ENCODE measurements at regions not wholly inside any gene's neighbourhood (a gene's known extent, or its start where the extent isn't known, plus 50 kb on each side); places are given as distances from the start of the nearest gene placed in this dataset.
"Not testable (repeated sequence)": the region's sequence is repeated elsewhere in the genome, so short reads cannot be mapped to it uniquely, and the experiment has no call there.

DNA sequence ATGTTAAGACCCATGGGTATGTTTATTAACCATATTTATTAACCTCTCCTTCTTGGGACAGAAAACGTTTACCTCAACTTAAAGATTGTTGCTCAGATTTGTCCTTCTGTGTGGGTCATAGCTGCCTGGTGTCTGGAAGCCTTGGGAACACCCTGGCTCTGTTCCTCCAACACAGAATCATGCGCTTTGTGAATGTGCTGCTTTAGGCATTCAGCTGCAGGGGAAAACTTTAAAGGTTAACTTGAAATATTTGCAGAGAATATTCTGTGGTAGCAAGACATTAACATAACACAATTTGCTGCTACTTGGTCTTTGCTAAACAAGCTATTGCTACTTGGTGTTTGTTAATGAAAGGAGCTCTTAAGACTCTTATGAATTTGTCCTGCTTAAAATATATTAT lies 50.5 kb upstream of the THOC3 start:
- DNase-seq (ENCODE audit: low read depth); H3K27me3 ChIP-seq (ENCODE audit: control insufficient read depth, insufficient read depth, low read length); H3K36me3 ChIP-seq (ENCODE audit: control insufficient read depth, insufficient read depth, low read length); FAIRE-seq; H3K4me3 ChIP-seq (ENCODE audit: low read depth, low read length): not testable (repeated sequence)

DNA sequence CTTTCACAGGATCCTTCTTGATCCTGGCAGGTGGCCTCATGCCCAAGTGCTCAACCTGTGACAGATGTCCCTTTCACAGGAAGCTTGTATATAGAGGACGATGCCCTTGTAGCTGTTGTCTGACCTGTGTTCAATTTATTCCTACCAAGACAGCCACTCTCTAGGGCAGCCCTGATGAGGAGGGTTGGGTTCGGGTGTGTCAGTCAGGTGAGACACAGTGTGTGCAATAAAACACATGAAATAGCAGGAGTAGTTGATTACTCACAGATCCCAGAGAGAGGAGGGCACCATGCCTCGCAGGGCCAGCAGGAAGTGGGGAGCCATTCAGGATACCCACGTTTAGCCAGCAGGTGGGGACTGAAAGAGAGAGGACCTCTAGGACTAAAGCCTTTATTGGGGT lies 52.7 kb upstream of the THOC3 start:
- H3K36me3 ChIP-seq (ENCODE audit: control insufficient read depth, insufficient read depth, low read length); DNase-seq (ENCODE audit: low read depth); FAIRE-seq; H3K27me3 ChIP-seq (ENCODE audit: control insufficient read depth, insufficient read depth, low read length); H3K4me3 ChIP-seq (ENCODE audit: low read depth, low read length): not testable (repeated sequence)

DNA sequence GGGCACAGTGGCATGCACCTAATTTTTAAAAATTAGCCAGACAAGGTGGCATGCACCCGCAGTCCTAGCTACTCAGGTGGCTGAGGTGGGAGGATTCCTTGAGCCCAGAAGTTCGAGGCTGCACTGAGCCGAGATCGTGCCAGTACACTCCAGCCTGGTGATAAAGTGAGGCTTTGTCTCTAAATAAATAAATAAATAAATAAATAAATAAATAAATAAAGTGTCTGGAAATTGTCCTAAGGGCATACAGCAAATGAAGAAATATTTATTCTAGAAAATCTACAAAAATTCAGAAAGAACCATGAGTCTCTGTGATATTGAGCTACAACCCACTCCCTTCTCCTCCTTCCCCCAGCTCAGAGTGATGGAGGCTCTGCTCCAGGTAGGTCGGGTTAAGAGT lies 55.4 kb upstream of the THOC3 start:
- not testable (repeated sequence) for FAIRE-seq; H3K4me3 ChIP-seq (ENCODE audit: low read depth, low read length); H3K36me3 ChIP-seq (ENCODE audit: control insufficient read depth, insufficient read depth, low read length); H3K27me3 ChIP-seq (ENCODE audit: control insufficient read depth, insufficient read depth, low read length); DNase-seq (ENCODE audit: low read depth)

DNA sequence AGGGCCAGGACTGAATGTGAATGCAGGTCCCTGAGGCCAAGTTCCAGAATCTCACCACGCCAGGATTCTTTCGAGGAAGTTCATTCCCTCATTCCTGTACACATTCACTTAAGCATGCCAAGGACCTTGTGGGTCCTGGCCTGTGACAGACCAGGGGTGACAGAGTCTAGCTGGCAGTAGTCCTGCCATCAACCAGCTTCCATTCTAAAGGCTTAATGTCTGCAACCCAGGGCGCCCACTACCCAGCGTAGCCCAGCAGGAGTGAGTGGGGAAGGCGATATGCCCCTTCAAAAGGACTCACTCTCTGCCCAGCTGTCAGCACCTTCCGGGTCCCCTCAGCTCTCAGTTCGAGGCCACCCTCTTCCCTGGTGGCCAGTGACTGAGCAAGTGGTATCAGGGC lies 61.3 kb upstream of the THOC3 start:
- not testable (repeated sequence) for FAIRE-seq; H3K36me3 ChIP-seq (ENCODE audit: control insufficient read depth, insufficient read depth, low read length); H3K27me3 ChIP-seq (ENCODE audit: control insufficient read depth, insufficient read depth, low read length); H3K4me3 ChIP-seq (ENCODE audit: low read depth, low read length); DNase-seq (ENCODE audit: low read depth)

DNA sequence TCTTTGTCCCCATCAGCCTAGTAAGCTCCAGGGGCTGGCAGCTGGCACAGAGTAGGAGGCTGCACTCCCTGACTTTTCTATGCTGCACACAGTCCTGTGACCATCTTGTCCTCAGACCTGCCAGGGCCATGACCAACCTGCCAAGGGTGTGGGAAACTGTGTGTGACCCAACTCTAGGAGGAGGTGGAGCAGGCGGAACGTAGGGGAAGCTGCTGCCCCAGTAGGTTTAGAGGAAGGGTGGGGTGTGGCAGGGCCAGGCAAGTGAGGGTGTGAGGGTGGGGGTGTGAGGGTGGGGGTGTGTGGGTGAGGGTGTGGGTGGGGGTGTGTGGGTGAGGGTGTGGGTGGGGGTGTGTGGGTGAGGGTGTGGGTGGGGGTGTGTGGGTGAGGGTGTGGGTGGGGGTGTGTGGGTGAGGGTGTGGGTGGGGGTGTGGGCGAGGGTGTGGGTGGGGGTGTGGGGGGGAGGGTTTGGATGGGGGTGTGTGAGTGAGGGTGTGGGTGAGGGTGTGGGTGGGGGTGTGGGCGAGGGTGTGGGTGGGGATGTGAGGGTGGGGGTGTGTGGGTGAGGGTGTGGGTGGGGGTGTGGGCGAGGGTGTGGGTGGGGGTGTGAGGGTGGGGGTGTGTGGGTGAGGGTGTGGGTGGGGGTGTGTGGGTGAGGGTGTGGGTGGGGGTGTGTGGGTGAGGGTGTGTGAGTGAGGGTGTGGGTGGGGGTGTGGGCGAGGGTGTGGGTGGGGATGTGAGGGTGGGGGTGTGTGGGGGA lies 62.4 kb upstream of the THOC3 start:
- FAIRE-seq; H3K4me3 ChIP-seq (ENCODE audit: low read depth, low read length): not testable (repeated sequence)

DNA sequence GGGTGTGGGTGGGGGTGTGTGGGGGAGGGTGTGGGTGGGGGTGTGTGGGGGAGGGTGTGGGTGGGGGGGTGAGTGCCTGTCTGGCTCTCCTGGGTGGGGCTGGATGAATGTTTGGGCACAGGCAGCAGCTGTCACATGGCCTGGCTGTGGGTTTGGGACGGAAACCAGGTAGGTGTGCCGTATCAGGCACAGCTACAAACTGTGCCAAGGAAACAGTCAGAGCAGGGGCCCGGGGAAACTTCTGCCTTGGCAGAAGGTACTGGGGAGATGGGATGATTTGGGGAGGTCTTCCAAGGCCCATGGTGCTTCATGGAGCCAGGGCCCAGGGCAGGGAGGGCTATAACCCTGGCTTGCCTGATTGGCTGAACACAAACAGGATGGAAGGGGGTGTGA lies 63.0 kb upstream of the THOC3 start:
- not testable (repeated sequence) for DNase-seq (ENCODE audit: low read depth); H3K36me3 ChIP-seq (ENCODE audit: control insufficient read depth, insufficient read depth, low read length); H3K4me3 ChIP-seq (ENCODE audit: low read depth, low read length); FAIRE-seq; H3K27me3 ChIP-seq (ENCODE audit: control insufficient read depth, insufficient read depth, low read length)

More for the DNA sequence above, 62.4 kb upstream of the THOC3 start:
- DNase-seq (ENCODE audit: low read depth); H3K27me3 ChIP-seq (ENCODE audit: control insufficient read depth, insufficient read depth, low read length); H3K36me3 ChIP-seq (ENCODE audit: control insufficient read depth, insufficient read depth, low read length): not testable (repeated sequence)

DNA sequence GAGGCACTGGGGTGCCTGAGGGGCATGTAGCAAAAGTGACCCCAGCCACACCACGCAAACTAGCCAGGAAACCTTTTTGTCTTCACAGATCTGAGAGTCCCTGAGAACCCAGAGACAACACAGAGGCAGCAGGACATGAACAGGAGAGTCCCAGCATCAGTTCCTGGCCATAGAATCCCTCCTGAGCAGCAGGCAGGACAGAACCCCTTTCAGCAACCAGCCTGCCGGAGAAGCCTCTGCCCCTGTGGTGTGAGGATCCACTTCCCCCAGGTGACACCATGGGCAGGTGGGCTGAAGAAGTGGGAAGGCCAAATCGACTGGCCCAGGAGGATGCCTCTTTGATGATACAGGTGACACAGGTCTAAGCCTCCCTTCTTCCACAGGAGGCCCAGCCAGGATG lies 65.1 kb upstream of the THOC3 start:
- not testable (repeated sequence) for H3K27me3 ChIP-seq (ENCODE audit: control insufficient read depth, insufficient read depth, low read length); DNase-seq (ENCODE audit: low read depth); H3K36me3 ChIP-seq (ENCODE audit: control insufficient read depth, insufficient read depth, low read length); H3K4me3 ChIP-seq (ENCODE audit: low read depth, low read length)
- FAIRE-seq = peak; percentile 82

DNA sequence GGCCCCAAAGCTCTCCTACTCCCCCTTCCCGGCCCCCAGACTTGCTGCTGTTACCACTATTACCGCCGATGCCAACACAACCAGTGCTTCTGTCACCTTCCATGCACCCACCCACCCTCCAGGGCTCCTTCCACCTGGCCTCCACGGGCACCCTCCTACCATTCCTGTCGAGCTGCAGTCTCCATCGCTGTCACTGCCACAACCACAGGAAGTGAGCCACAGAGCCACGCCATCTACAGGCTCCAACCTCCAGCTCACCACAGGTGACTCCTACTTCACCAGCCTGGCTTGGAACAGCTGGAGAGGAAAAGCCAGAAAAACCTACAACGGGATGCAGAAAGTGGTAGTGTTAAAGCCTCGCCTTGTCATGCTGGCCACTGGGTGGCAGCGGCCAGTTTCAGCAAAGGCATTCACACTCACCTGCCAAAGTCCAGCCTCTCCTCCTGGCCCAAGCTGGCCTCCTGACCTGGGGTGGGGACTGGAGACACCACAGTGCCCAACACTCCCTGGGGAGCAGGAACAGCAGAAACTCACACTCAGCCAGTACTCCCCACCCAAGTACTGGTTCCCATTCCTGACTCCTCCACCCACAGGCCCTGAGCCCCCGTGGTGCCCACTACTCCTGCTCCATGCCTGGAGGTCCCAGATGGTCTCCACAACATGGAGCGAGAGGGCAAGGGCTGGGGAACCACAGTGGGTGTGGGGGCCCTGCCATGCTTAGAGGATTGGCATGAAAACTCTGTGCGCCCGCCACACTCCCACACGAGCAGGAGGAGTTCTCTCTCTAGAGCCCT lies 66.5 kb upstream of the THOC3 start:
- H3K27me3 ChIP-seq (ENCODE audit: control insufficient read depth, insufficient read depth, low read length); H3K4me3 ChIP-seq (ENCODE audit: low read depth, low read length); DNase-seq (ENCODE audit: low read depth); H3K36me3 ChIP-seq (ENCODE audit: control insufficient read depth, insufficient read depth, low read length): not testable (repeated sequence)
- peak; percentile 97 for FAIRE-seq

DNA sequence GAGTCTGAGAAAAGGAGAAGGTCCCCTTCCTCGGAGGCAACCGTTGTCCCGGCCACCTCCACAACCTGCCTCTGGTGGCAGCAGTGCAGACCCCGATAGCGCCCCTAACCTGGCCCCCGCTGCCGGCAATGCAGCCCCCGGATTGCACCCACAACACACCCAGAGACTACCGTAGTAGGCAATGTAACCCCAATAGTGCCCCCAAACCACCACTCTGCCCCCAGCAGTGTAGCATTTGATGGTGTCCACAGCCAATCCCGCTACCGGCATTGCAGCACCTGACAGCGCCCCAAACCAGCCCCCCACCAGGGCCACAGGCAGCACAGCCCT lies 67.1 kb upstream of the THOC3 start:
- DNase-seq (ENCODE audit: low read depth); FAIRE-seq; H3K4me3 ChIP-seq (ENCODE audit: low read depth, low read length); H3K36me3 ChIP-seq (ENCODE audit: control insufficient read depth, insufficient read depth, low read length); H3K27me3 ChIP-seq (ENCODE audit: control insufficient read depth, insufficient read depth, low read length): not testable (repeated sequence)

DNA sequence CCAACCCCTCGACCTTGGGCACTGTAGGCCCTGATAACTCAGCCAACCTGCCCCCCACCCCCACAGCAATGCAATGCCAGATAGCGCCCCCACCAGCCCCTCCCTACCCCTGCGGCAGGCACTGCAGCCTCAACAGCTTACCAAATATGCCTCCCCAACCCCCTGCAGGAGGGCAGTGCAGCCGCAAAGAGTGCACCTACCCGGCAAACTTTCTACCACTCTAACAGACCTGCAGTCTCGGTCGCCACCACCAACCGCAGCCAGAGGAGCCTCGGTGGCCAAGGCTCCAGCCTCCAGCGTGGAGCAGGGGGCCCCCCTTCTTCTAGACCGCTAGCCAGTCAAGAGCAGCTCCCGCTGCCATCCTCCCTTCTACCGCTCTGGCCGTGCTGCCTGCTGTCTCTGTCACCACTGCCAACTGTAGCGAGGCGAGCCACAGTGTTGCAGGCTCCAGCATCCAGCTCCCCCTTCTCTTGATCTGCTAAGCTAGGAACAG lies 67.7 kb upstream of the THOC3 start:
- not testable (repeated sequence) for H3K4me3 ChIP-seq (ENCODE audit: low read depth, low read length); H3K36me3 ChIP-seq (ENCODE audit: control insufficient read depth, insufficient read depth, low read length); DNase-seq (ENCODE audit: low read depth); H3K27me3 ChIP-seq (ENCODE audit: control insufficient read depth, insufficient read depth, low read length); FAIRE-seq

DNA sequence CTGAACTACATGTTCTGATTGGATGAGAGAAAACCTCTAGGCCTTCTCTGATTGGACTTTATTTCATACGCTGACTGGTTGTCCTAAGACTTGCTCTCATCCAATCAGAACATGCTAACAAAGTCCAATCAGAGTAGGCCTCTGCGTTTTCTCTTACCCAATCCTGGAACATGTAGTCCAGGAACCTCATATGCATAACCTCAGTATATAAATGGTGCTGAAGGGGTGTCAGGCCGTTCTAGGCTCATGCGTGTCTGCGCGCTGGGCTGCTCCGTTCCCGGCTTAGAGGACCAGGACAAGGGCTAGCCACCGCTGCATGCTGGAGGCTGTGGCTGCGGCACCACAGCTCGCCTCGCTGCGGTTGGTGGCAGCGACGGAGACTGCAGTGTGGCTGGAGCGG lies 68.3 kb upstream of the THOC3 start:
- FAIRE-seq; H3K4me3 ChIP-seq (ENCODE audit: low read depth, low read length); H3K36me3 ChIP-seq (ENCODE audit: control insufficient read depth, insufficient read depth, low read length); H3K27me3 ChIP-seq (ENCODE audit: control insufficient read depth, insufficient read depth, low read length); DNase-seq (ENCODE audit: low read depth): not testable (repeated sequence)

DNA sequence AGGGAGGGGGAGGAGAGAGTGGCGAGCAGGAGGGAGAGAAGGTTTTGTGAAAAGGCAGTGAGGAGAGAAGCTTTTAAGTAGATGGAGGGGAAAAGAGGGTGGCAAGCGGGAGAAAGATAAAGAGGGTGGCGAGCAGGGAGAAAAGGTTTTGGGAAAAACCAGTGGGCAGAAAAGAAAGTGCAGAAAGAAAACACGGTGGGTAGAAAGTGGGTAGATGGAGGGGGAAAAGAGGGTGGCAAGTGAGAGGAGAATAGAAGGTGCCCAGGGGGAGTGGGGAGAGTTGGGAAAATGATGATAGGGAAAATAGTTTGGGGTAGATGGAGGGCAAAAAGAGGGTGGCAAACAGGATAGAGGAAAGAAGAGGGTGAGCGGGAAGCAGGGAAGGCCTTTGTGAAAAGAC lies 69.1 kb upstream of the THOC3 start:
- H3K36me3 ChIP-seq (ENCODE audit: control insufficient read depth, insufficient read depth, low read length); H3K27me3 ChIP-seq (ENCODE audit: control insufficient read depth, insufficient read depth, low read length); FAIRE-seq; DNase-seq (ENCODE audit: low read depth); H3K4me3 ChIP-seq (ENCODE audit: low read depth, low read length): not testable (repeated sequence)

DNA sequence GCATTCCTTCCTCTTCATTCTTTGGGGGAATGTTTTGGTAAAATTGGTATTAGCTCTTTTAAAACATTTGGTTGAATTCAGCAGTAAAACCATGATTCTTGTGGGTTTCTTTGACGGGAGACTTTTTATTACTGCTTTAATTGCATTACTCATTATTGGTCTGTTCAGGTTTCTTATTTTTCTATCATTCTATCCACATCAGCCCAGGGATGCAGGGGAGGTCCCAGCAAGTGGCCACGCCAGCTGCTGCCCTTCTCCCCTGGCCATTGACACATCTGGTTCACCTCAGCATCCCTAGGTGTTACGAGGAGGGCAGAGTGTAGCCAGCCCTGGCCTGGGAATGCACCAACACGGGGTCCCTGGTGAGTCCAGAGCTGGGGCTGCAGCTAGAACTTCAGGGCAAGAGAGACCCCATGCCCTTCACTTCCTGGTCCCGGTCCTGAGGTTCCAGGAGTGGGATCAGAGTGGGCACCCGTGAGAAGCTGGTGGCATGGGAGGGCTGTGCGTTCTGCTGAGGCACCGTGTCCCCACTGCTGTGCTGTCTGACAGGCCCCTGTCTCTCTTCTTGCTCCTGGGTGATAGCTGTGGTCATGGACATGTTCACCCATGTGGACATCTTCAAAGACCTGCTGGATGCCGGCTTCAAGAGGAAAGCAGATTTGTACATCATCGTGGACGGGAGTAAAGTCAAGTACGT lies 72.1 kb upstream of the THOC3 start:
- DNase-seq (ENCODE audit: low read depth) = not testable (repeated sequence)

DNA sequence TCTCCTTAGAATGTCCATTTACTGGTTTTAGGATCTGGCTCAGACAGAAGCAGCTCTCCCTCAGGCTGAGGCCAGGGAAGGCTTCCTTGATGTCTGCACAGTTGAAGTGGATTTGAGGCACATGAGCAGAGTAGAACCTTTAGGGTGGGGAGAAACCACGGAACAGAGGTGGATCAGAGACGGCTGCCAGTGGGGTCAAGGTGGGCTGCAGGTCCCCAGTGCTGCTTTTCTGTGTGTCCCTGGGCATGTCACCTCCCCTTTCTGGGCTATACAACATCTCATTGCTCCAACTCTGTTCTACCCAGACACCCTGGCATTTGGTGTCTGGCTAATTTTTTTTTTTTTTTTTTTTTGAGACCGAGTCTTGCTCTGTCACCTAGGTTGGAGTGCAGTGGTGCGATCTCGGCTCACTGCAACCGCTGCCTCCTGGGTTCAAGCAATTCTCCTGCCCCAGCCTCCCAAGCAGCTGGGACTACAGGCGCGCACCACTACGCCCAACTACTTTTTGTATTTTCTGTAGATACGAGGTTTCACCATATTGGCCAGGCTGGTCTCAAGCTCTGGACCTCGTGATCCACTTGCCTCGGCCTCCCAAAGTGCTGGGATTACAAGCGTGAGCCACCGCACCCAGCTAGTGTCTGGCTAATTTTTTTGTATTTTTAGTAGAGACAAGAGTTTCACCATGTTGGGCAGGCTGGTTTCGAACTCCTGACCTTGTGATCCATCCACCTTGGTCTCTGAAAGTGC lies 73.3 kb upstream of the THOC3 start:
- H3K4me3 ChIP-seq (ENCODE audit: low read depth, low read length); DNase-seq (ENCODE audit: low read depth); H3K27me3 ChIP-seq (ENCODE audit: control insufficient read depth, insufficient read depth, low read length); FAIRE-seq; H3K36me3 ChIP-seq (ENCODE audit: control insufficient read depth, insufficient read depth, low read length): not testable (repeated sequence)

More for the DNA sequence above, 72.1 kb upstream of the THOC3 start:
- peak; percentile 93 for FAIRE-seq
- H3K27me3 ChIP-seq (ENCODE audit: control insufficient read depth, insufficient read depth, low read length); H3K4me3 ChIP-seq (ENCODE audit: low read depth, low read length); H3K36me3 ChIP-seq (ENCODE audit: control insufficient read depth, insufficient read depth, low read length): not testable (repeated sequence)

Measured in bronchial epithelial cell (primary cell).